Stimulated activated CD4-positive, alpha-beta T cell treated with anti-CD3 and anti-CD28 coated beads, Interleukin-1b, Interleukin-23, amount 100 ng/mL, for 24 hours (primary cell): ENCODE measurements at regions not wholly inside any gene's neighbourhood (a gene's known extent, or its start where the extent isn't known, plus 50 kb on each side); places are given as distances from the start of the nearest gene placed in this dataset.
"Not testable (repeated sequence)": the region's sequence is repeated elsewhere in the genome, so short reads cannot be mapped to it uniquely, and the experiment has no call there.

Source experiments
- DNase-seq, 4 experiments: peaks; one replicate each; pipeline ENCODE4 v3.0.0-alpha.2; 2020; ENCODE audit warnings: low read depth in 4 of 4, low spot score in 1 of 4

DNA sequence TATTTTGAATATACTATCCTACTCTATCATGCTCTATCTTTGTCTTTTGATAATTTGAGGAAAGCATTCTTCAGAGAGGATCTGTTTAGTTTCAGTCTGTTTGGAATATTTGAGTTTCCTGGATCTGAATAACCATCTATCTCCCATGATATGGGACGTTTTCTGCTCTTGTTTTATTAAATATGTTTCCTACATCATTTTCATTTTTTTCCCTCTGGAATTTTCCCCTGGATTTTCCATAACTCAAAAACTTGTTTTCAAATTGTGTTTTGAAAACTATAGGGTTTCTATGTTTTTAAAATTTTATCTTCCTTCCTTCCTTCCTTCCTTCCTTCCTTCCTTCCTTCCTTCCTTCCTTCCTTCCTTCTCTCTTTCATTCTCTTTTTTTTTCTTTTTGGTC is 974.2 kb downstream of the TMEM121 start:
- no peak for DNase-seq

DNA sequence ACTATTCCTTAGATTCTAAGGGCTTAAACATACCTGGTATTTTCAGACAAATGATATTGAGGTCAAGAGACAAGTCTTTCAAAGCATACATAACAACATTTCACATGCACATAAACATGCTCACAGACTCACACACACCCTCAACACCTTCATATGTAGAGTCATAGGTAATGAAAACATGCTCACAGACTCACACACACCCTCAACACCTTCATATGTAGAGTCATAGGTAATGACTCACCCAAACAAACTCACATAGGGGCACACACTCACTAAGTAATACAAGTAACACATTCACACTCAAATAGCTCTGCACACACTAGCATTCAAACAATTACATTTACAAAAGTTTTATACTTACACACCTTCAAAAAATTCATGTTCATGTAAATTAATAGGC is 975.5 kb downstream of the TMEM121 start:
- no peak for DNase-seq

DNA sequence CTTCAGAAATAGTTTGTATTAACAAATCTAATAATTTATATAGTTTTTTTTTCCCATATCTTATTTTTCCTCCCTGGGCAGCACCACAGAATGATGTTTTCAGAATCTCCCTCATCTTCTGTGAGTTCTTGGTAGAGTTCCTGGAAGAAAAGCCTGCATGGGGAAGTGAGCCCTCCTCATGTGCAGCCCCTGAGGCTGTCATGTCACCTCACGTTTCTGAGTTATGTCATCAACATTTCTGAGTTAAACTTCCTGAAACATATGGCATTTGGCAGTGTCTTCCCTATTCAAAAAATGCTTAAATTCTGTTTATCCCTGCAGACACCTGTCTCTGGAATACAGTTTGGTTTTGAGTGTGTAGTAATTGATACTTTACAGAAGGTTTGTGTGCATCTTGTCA is 979.0 kb downstream of the TMEM121 start:
- no peak for DNase-seq

DNA sequence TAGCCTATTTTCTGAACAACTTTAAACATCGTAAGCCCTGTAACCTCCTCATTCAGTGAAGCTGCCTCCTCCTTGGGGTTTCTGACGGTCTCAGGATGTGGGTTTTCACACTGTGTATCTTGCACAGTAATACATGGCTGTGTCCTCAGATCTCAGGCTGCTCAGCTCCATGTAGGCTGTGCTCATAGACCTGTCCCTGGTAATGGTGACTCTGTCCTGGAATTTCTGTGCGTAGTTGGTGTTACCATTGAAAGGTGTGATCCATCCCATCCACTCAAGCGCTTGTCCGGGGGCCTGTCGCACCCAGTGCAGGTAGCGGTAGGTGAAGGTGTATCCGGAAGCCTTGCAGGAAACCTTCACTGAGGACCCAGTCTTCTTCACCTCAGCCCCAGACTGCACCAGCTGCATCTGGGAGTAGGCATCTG is 980.5 kb downstream of the TMEM121 start:
- DNase-seq = no peak

DNA sequence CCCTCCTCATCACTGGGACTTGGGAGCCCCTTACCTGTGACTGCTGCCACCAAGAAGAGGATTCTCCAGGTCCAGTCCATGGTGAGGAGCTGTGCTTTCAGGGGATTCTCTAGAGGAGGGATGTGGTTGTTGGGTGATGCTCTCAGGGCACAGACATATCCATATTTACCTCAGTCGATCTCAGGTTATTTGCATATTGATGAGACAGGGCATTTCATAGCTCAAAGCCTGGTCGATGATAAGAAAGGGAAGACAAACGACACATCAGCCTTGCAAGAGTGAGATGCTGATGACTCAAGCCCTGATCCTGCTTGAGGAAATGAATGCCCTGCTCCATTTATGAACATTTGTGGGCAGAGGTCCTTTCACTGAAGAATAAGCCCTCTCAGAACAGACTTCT is 981.0 kb downstream of the TMEM121 start:
- no peak for DNase-seq

DNA sequence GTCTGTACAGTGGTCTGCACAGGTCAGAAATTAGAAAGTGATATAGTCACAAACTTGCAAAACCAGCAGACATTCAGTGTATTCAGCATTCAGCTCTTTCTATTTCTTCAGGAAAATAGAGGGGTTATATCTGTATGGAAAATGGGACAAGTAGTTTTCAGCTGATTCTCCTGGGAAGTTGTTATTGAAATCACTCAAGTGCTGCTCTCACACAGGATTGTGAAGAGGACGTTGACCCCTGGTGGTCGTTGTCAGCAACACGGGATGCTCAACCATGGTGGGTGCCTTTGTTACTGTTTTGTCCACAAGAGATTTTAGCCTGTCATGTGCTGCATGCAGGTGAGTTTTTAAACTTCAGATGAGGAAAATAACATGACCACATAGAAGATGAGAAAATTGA is 981.8 kb downstream of the TMEM121 start:
- no peak for DNase-seq

DNA sequence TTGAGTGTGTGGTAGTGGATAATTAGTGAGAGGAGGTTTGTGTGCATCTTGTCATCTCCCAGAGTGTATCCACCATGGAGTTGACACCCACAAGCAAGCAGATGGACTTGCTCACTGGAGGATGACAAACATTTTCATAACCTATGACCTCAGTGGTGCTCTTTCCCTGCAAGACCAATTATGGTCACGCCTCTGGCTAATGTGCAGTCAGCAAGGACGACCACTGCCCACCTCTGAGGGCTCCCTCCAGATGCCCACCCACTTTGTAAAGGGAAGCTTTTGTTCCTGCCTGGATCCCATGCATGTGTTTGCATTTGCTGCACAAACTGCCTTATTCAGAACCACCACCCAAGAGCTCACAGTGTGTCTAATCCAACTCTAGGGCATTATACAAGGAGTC is 982.8 kb downstream of the TMEM121 start:
- no peak for DNase-seq

DNA sequence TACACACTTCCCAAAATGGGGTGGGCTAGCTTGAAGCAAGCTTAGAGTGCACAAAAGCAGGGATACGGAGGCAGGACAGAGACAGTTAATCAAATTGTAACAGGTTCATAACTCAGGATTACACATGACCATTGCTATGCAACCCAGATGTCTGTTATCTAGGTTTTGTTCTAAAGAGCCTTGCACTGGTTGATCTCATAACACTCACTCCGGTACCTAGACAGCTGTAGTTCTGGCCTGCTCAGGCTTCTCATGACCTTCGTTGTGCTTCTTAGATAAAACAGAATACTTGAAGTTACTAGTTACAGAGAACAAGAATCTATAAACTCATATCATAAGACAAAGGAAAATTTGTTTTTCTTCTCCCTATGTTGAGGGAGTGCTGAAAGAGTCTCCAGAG is 983.4 kb downstream of the TMEM121 start:
- no peak for DNase-seq

DNA sequence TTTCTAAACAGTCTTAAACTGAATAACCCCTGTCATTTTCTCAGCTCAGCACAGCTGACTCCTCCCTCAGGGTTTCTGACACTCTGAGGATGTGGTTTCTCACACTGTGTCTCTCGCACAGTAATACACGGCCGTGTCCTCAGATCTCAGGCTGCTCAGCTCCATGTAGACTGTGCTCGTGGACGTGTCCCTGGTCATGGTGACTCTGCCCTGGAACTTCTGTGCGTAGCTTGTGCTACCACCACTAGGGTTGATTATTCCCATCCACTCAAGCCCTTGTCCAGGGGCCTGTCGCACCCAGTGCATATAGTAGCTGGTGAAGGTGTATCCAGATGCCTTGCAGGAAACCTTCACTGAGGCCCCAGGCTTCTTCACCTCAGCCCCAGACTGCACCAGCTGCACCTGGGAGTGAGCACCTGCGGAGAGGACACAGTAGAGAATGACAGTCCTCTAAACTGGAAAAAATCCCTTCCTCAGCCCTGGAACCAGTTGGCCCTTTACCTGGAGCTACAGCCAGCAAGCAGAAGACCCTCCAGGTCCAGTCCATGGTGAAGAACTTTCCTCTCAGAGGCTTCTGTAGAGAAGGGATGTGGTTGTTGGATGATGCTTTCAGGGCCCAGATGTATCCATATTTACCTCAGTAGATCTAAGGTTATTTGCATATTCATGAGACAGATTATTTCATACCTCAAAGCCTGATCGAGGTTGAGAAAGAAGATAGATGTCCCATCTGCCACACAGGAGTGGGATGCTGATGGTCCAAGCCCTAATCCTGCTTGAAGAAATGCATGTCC is 984.8 kb downstream of the TMEM121 start:
- no peak for DNase-seq

DNA sequence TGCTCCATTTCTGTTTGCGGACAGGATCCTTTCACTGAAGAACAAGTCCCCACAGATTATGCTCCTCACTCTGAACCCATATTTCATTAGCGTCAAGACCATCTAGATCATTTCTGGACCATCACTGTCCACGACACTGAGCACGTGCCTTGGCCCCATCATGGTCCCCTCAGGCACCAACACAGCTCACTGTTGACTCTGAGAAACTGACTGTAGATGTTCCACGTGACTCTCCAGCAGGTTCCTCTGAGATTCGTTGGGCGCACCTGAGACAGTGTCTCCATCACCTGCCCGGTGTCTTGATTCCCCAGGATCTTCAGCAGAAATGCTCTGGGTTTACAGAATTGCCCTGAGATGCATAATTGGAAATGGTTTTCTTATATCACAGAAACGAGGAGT is 985.4 kb downstream of the TMEM121 start:
- DNase-seq = no peak

DNA sequence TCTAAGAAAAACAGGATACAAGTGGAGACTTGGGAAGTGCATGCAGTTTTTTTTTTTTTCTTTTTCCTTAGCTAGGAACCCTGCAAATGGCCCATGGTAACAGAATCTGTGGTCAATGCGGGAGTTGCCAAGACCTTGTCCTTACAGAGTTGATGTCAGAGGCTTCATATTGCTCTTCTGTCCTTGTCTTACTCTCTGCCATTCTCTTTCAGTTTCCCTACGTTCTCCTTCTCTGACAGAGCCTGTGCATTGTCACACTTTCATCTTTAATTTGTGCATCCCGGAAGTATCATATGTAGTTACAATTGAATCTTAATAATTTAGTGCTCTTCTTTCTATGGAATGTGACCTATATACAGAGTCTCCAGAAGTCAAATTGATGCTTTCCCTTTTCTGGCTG is 986.9 kb downstream of the TMEM121 start:
- DNase-seq = no peak

DNA sequence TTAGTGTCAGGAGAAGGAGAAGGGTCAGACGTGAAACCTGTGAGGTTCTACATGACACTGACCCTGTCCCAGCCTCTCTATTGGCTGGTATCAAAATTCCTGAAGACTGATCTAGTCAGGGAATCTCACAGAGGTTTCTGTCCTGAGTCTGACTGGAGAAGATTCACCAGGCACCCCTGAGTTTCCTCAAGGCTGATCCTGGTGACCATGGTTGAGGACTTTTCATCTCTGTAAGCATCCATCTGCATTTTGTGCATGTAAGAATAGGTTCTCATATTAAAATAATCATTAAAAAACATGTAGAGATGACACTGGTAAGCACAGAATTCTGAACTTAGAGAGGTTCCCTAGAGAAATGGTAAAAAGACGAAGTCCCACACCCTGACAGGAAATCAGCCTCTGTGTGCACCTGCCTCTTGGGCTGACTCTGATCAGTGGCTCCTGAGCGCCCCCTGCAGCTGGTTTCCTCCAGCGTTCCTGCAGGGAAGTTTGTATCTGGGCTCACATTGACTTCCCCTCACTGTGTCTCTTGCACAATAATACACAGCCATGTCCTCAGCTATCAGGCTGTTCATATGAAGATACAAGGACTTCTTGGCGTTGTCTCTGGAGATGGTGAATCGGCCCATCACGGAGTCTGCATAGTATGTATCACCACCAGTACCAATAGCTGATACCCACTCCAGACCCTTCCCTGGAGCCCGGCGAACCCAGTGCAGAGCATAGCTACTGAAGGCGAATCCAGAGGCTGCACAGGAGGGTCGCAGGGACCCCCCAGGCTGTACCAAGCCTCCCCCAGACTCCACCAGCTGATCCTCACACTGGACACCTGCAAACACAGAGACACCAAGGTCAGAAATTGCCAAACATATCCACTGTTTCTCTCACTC is 991.9 kb downstream of the TMEM121 start:
- peak; percentile 77 to 79 (median 78) for DNase-seq

DNA sequence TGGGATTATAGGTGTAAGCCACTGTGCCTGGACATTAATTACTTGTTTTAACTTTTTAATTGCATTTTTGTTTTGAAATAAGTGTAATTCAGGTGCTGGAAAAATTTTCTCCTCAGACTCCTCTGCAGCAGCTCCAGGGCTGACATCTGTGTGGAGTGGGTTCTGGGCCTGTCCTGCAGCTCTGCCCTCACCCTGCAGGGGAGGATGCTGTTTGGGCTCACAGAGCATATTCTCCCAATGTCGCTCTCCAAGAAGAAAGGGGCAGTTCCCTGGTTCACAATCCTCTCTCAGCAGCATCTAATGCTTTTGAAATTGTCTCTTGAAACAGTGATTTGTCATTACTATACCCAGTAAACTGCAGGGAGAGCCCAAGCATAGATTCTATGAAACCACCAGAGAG is 995.7 kb downstream of the TMEM121 start:
- DNase-seq = not testable (repeated sequence)

DNA sequence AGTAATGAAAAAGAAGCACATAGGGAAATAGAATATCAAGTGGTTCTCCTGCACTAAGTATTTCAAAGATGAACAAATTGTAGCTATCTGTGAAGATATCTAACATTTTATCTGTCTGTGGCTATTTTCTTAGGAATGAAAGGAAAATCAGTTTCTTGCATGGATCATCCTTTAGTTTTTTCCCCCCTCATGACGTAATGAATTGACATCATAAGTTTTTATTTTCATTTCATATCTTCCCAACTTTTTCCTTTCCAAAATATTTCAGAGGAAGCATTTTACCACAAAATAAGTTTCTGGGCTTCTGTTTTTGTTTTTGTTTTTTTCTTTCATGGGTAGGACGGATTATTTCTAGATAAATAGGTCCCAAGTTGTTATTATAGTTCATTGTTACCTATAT is 996.6 kb downstream of the TMEM121 start:
- DNase-seq = no peak

DNA sequence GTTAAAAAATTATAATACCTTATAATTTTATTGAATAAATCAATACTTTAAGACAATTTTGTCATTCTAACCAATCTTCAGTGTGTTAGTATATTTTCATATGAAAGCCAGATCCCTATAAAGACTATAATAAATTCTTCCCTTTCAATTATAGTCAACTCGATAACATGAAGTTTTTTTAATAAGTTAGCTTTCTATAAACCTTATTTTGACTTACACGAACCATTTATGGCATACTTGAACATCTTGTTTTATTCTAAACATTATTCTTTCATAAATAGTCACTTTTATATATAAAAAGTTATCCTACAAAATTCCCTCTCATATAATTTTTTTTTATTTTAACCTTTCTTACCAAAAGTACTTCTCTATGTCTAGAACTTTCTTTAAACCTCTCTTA is 1002.3 kb downstream of the TMEM121 start:
- DNase-seq = no peak

DNA sequence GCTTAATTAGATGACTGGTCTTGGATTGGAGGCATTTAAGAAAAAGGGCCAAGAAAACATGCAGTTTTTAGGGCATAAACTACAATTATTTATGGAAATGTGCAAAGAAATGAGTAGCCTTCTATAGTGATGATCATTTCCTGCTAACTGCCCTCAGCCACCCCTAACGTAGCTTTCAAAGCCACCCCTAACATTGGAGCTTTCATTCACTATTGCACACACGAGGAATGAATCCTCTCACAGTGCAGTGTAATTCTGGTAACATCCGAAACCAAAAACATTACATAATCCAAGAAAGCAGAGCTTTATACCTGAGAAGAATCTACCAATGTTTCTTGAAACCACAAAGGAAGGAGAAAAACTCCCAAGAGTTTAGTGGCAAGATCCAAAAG is 1003.6 kb downstream of the TMEM121 start:
- DNase-seq = no peak

DNA sequence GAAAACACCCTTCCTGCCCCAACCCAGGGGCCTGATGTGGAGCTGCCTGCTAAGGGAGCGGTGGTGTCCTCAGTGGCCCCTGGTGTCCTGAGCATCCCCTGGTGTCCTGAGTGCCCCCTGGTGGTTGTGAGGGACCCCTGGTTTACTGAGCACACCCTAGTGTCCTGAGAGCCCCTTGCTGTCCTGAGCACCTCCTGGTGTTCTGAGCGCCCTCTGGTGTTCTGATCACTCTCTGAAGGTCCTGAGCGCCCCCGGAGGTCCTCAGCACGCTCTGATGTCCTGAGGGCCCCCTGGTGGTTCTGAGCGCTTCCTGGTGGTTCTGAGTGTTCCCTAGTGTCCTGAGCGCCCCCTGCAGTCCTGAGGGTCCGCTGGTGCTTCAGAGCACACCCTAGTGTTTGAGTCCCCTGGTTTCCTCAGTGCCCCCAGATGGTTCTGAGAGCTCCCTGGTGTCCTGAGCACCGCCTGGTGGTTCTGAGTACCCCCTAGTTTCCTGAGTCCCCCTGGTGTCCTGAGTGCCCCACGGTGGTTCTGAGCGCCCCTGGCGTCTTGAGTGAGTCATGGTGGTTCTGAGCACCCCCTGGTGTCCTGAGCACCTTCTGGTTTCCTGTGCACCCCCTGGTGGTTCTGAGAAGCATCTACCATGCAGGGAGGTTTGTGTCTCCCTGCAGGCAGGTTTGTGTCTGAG is 1004.2 kb downstream of the TMEM121 start:
- no peak for DNase-seq

DNA sequence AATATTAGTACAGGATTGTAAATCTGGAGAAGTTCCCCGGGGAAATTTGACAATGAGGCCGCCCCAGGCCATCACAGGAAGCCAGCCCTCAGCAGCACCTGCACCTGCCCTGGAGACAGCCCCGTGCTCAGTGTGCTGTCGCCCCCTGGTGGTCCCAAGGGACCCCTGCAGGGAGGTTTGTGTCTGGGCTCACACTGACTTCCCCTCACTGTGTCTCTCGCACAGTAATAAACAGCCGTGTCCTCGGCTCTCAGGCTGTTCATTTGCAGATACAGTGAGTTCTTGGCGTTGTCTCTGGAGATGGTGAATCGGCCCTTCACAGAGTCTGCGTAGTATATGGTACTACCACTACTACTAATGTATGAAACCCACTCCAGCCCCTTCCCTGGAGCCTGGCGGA is 1011.2 kb downstream of the TMEM121 start:
- DNase-seq = not testable (repeated sequence)

DNA sequence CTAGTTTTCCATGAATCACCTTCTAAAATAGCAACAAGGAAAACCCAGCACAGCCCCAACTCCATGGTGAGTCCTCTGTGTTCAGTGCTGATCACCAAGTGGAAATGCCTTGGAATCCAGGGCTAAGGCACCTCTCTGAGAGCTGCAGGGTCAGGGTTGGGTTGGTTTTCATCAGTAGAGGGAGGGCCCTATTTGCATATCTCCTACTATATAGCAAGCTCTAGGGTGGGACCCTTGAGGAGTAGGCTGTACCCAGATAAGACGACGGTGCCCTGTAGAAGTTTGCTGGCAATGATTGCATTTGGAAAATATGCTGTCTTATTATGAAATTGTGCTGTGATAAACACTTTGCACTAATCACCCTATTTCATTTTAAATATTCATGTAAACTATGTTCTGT is 1011.8 kb downstream of the TMEM121 start:
- no peak for DNase-seq

DNA sequence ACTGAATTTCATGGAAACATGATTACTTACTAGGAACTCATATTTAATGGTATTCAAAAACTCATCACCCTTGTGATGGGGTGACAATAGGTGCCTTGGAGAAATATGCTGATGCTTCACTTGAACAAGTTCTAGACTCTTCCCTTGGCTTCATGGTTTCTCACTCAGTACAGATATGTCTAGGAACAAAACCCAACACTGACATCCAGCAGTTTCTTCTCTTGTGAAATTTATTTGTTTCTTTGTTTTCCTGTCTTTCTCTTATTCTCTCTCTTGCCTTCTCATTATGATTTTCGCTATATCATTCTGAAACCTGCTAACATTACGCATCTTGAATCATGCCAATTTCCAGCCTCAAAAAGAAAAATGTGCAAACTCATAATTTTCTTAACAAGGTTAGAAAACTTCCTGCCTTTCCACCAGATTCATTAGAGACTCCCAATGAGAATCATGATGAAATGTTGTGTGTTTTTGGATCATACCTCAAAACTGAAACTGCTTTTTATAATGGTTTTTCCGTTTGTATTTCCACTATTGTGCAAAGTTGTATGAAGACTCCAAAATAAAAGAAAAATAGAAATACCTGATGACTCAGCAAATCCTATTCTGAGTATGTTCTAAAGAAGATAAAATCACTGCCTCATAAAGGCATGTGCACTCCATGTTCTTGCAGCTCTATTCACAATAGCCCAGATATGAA is 1021.5 kb downstream of the TMEM121 start:
- DNase-seq = no peak

DNA sequence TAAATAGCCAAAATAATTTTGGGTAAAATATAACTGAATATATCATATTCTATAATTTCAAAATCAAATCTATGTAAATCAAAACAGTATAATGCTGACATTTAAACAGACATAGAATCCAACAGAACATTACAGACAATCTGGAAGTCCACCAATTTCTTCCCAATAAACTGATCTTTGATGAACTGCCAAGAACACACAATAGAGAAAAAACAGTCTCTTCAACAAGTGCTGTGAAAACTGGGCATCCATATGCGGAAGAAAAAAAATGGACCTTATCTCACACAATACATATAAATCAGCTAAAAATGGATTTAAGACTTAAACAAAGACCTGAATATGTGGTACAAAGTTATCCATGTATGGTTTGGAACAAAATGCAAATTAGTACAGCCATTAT is 1022.7 kb downstream of the TMEM121 start:
- no peak for DNase-seq
